GM08714 (cell line): ENCODE measurements at regions not wholly inside any gene's neighbourhood (a gene's known extent, or its start where the extent isn't known, plus 50 kb on each side); places are given as distances from the start of the nearest gene placed in this dataset.
"Not testable (repeated sequence)": the region's sequence is repeated elsewhere in the genome, so short reads cannot be mapped to it uniquely, and the experiment has no call there.

Experiments
- H3K4me3 ChIP-seq: fragments of 200-500 bp; sonication (Bioruptor generic); 2 replicates; pipeline ENCODE4 v1.5.1; 2014; ENCODE audit warnings: mild to moderate bottlenecking, low read length, inconsistent platforms
- ZNF274 ChIP-seq: IDR thresholded peaks from 2 replicates; pipeline ENCODE4 v1.6.1; 2012; ENCODE audit warnings: mild to moderate bottlenecking, low read depth, low read length

DNA sequence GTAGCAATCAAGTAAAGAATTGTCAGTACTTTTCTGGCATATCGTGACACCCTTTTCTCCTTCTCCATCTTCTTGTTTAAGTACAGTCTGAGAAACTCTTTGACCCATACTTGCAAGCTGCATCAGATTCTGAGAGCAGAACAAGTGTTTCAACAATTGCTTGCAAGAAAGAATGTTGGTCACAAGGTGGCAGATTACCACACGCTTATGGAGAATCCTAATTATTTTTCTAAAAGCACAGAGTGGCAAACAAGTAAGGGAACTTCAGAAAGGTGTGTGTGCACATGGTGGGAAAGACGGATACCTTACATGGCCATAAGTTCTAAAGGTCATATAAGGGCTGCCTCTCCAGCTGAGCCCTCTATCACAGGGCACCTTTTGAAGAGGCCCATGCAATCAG is 136.4 kb upstream of the FGF13 start:
- TF ChIP-seq ZNF274 = no peak
- H3K4me3 ChIP-seq = no peak overlapping the region

GRCh38 chrX:138845786-138846185 is 134.3 kb upstream of the FGF13 start:
- no peak overlapping the region for H3K4me3 ChIP-seq
- no peak for TF ChIP-seq ZNF274

DNA sequence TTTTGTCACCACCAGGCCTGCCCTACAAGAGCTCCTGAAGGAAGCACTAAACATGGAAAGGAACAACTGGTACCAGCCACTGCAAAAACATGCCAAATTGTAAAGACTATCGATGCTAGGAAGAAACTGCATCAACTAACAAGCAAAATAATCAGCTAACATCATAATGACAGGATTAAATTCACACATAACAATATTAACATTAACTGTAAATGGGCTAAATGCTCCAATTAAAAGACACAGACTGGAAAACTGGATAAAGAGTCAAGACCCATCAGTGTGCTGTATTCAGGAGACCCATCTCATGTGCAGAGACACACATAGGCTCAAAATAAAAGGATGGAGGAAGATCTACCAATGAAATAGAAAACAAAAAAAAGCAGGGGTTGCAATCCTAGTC is 95.9 kb upstream of the FGF13 start:
- H3K4me3 ChIP-seq = not testable (repeated sequence)

GRCh38 chrX:138794246-138794645 is 82.7 kb upstream of the FGF13 start:
- TF ChIP-seq ZNF274 = no peak
- H3K4me3 ChIP-seq = no peak overlapping the region

DNA sequence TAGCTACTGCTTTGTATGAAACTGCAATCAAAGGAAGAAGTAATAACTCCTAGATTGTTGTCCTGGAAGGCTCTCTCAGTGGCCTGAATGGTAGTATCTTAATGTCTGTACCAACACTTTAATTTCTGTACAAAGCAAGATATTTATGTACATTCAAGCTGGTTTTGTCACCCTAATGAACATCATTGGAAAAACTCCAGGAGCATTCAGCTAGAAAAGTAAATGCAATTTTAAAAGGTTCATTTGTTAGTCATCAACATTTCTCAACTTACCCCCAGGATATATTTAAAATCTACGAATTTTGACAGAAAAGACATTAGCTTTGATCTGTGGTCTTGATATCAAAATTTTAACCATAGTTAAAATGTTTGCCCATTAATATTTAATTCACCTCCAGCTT is 80.0 kb upstream of the FGF13 start:
- H3K4me3 ChIP-seq = no peak overlapping the region
- TF ChIP-seq ZNF274 = no peak

GRCh38 chrX:138788771-138789170 is 77.3 kb upstream of the FGF13 start:
- H3K4me3 ChIP-seq = no peak overlapping the region
- TF ChIP-seq ZNF274 = no peak

DNA sequence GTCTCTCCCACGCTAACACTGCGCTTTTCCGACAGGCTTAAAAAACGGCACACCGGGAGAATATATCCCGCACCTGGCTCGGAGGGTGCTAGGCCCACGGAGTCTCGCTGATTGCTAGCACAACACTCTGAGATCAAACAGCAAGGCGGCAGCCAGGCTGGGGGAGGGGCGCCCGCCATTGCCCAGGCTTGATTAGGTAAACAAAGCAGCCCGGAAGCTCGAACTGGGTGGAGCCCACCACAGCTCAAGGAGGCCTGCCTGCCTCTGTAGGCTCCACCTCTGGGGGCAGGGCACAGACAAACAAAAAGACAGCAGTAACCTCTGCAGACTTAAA is 67.0 kb upstream of the FGF13 start:
- H3K4me3 ChIP-seq = not testable (repeated sequence)

DNA sequence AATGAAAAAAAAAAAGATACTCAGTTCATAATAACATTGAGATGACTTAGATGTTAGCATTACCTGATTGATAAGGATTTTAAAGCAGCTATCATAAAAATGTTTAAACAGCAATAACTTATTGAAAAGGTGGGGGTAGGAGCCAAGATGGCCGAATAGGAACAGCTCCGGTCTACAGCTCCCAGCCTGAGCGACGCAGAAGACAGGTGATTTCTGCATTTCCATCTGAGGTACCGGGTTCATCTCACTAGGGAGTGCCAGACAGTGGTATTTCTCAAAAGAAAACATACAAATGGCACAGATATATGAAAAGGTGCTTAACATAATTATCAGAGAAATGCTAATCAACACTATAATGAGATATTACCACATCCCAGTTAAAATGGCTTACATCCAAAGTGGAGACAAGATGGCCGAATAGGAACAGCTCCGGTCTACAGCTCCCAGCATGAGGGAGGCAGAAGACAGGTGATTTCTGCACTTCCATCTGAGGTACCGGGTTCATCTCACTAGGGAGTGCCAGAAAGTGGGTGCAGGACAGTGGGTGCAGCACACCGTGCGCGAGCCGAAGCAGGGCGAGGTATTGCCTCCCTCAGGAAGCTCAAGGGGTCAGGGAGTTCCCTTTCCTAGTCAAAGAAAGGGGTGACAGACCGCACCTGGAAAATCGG is 66.5 kb upstream of the FGF13 start:
- not testable (repeated sequence) for H3K4me3 ChIP-seq

- no peak for TF ChIP-seq ZNF274
- H3K4me3 ChIP-seq = no peak overlapping the region
Observed at GRCh38 chrX:138777230-138777629, 65.7 kb upstream of the FGF13 start.

DNA sequence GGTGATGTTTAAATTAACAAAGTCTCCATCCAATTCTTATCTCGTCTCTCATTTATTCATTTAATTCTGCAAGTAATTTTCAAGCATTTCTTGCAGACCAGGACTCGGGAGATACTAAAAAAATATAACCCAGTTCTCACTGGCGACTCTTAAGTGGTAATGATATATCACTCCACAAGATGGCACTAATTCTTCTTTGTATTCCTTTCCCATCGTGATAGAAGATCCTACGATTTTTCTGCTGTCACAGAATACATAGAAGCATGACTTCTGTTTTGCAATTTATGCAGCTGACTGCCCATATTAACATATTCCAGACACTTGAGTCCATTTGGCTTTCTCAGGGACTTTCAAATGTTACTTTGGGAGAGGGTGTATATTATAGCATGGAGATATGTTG is 64.0 kb upstream of the FGF13 start:
- H3K4me3 ChIP-seq = no peak overlapping the region
- no peak for TF ChIP-seq ZNF274

- no peak overlapping the region for H3K4me3 ChIP-seq
- TF ChIP-seq ZNF274 = no peak
Observed at GRCh38 chrX:138771047-138771446, 59.5 kb upstream of the FGF13 start.

GRCh38 chrX:138769918-138770317 is 58.4 kb upstream of the FGF13 start:
- H3K4me3 ChIP-seq = no peak overlapping the region
- no peak for TF ChIP-seq ZNF274

GRCh38 chrX:138765051-138765450 is 53.5 kb upstream of the FGF13 start:
- H3K4me3 ChIP-seq = no peak overlapping the region

DNA sequence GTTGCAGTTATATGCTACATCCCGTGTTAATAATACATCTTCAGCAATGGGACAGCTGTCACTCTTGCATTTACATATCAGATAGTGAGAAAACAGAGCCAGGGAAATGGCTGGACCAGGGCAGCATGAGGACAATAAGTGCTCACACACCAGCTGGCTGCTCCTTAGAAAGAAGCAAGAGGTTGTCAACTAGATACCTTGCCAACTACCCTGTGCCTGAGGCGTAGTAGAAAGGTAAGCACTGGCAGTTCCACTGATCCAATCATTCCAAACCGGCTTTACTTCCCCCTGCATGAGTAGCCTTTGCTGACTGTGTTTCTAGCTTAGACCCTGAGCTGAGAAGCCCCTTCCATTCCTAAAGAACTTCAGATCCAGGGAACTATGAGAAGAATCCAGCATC is 52.2 kb upstream of the FGF13 start:
- no peak overlapping the region for H3K4me3 ChIP-seq
- no peak for TF ChIP-seq ZNF274

More at GRCh38 chrX:138765051-138765450, 53.5 kb upstream of the FGF13 start:
- no peak for TF ChIP-seq ZNF274

DNA sequence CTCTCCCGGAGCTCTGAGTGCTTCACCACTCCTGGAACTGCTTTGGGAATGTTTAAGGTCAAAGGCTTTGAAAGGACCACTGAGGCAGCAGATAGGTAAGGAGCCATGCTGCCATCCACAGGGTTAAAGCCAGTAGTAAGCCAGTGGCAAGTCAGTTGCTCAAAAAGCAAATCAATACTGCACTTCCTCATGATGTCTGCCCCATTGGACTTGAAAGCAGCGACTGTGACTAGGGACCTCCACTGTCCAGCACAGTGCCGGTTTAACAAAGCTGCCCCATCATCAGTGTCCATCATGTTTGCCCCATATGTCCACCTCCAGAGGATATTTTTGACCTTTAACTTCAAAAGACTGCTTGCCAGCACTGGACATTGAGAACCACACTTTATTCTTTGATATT is 49.9 kb upstream of the FGF13 start:
- TF ChIP-seq ZNF274 = no peak
- H3K4me3 ChIP-seq = no peak overlapping the region
